ENCODE measurements at regions not wholly inside any gene's neighbourhood (a gene's known extent, or its start where the extent isn't known, plus 50 kb on each side); places are given as distances from the start of the nearest gene placed in this dataset.

DNA sequence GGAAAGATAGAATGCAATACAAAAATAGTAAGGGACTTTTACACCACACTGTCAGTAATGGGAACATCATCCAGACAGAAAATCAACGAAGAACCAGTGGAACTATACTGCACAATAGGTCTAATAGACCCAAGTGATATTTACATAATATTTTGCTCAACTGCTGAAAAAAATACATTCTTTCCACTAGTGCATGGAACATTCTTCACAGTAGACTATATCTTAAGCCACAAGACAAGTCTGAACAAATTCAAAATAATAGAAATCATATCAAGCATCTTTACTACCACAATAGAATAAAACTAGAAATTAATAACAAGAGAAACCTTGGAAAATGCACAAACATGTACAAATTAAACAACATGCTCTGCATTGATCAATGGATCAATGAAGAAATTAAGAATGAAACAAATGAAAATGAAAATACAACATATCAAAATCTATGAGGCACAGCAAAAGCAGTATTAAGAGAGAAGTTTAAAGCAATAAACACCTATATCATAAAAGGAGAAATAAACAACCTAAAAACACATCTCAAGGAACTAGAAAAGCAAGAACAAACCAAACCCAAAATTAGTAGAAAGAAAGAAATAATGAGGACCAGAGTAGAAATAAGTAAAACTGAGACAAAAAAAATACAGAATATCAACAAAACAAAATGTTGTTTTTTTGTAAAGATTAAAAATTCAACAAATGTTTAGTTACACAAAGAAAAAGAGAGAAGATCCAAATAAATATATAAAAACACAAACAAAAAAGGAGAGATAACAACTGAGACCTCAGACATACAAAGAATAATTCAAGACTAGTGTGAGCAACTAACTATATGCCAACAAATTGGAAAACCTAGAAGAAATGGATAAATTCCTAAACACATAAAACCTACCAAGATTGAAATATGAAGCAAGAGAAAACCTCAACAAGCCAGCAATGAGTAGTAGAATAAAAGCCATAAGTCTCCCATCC is 51.5 kb upstream of the ANTXR2 start:
- no peak for DNase-seq
